ENCODE measurements at regions not wholly inside any gene's neighbourhood (a gene's known extent, or its start where the extent isn't known, plus 50 kb on each side); places are given as distances from the start of the nearest gene placed in this dataset.

- Histone ChIP-seq H3K9ac (no peak overlapping the region), H4K20me1 (no peaks in the 10 kb centered on the region), H3K27me3 (no peaks in the 10 kb centered on the region), H3K4me1 (no peaks in the 10 kb centered on the region), H3K27ac (no peak overlapping the region), H3K36me3 (no peaks in the 10 kb centered on the region), H3K9me3 (no peaks in the 10 kb centered on the region), H3K4me3 (no peak overlapping the region), H3K4me2 (no peak overlapping the region)
- TF ChIP-seq Cebpa-rat (IDR thresholded peaks at IDR 0.05), result no peak
Observed at GRCh38 chr9:25613709-25614108, 64.5 kb downstream of the TUSC1 start.

DNA sequence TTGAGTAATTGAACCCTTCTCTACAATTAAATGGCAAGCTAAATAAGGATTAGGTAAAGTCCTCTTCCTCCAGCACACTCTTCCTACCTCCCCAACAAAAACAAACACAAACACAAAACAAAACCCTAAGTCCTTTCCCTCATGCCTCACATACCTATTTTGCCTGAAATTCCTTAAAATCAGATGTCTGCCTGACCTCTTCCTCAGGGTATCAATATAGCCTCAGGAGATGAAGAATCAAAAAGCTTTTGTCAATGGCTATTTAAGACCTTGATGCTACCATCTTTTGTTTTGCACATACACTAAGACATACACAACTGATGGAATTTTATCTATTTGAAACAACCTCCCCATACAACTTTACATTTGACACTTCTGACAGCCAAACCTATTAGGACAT lies 75.1 kb downstream of the TUSC1 start:
- Histone ChIP-seq H4K20me1 (no peaks in the 10 kb centered on the region), H3K27me3 (no peaks in the 10 kb centered on the region), H3K4me3 (no peak overlapping the region), H3K9me3 (no peaks in the 10 kb centered on the region), H3K27ac (no peak overlapping the region), H3K36me3 (no peaks in the 10 kb centered on the region), H3K4me2 (no peak overlapping the region), H3K9ac (no peak overlapping the region), H3K4me1 (no peaks in the 10 kb centered on the region)
- TF ChIP-seq Cebpa-rat (IDR thresholded peaks at IDR 0.05), result no peak

DNA sequence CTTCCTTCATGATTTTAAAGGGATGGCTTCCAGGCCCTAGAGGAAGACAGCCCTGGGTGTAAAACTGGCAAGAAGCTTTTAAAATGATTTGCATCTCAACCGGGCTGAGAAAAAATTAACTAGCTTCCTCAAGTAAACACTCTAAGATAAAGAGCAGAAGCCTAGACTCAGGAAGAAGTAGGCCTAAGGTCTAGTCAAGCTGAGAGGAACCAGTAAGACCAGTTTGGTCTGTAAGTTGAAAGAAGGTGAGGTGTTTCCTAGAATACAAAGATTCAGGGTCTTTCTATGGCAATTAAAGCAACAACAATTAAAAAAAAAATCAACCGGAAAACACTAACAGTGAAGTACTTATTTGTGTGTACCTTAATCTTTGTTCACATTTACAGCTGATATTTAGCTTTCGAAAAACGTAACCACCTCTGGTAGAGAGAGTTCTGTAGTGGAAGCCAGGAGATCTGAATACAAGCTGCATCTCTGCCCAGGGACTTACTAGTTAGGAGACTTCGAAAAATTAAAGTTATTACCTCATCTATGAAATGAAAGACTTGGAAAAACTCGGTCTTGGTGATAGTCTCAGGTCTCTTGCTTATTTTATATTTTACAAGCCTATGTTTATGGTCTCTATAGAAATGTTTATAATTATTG lies 75.7 kb downstream of the TUSC1 start:
- TF ChIP-seq Cebpa-rat (IDR thresholded peaks at IDR 0.05), result no peak
- Histone ChIP-seq H3K4me2 (no peak overlapping the region), H3K27me3 (no peaks in the 10 kb centered on the region), H3K4me1 (no peaks in the 10 kb centered on the region), H3K27ac (no peak overlapping the region), H3K9ac (no peak overlapping the region), H3K4me3 (no peak overlapping the region), H3K36me3 (no peaks in the 10 kb centered on the region), H3K9me3 (no peaks in the 10 kb centered on the region), H4K20me1 (no peaks in the 10 kb centered on the region)

- no peak overlapping the region for H3K9ac ChIP-seq
- H3K4me3 ChIP-seq, result no peak overlapping the region
- H3K27me3 ChIP-seq, result no peaks in the 10 kb centered on the region
- TF ChIP-seq Cebpa-rat (IDR thresholded peaks at IDR 0.05), result no peak
- H3K27ac ChIP-seq, result no peak overlapping the region
- no peaks in the 10 kb centered on the region for H3K4me1 ChIP-seq
- no peaks in the 10 kb centered on the region for H3K36me3 ChIP-seq
- H3K9me3 ChIP-seq, result no peaks in the 10 kb centered on the region
- no peaks in the 10 kb centered on the region for H4K20me1 ChIP-seq
- no peak overlapping the region for H3K4me2 ChIP-seq
Observed at GRCh38 chr9:25600501-25600900, 77.7 kb downstream of the TUSC1 start.

DNA sequence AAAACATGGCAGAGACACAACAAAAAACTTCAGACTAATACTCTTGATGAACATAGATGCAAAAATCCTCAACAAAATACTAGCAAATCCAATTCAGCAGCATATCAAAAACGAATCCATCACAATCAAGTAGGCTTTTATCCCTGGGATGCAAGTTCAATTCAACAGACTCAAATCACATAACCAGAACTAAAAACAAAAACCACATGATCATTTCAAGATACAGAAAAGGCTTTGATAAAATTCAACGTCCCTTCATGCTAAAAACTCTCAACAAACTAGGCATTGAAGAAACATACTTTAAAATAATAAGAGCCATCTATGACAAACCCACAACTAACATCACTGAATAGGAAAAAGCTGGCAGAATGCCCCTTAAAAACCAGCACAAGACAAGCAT lies 93.6 kb downstream of the TUSC1 start:
- Histone ChIP-seq H3K36me3 (no peaks in the 10 kb centered on the region), H3K27me3 (no peaks in the 10 kb centered on the region), H3K4me2 (no peak overlapping the region), H3K4me1 (no peaks in the 10 kb centered on the region), H3K9me3 (no peaks in the 10 kb centered on the region), H4K20me1 (no peaks in the 10 kb centered on the region), H3K27ac (no peak overlapping the region), H3K4me3 (no peak overlapping the region), H3K9ac (no peak overlapping the region)
- no peak for TF ChIP-seq Cebpa-rat (IDR thresholded peaks at IDR 0.05)

GRCh38 chr9:25573281-25573680 lies 105.0 kb downstream of the TUSC1 start:
- Histone ChIP-seq H3K27ac (no peak overlapping the region), H3K4me1 (no peaks in the 10 kb centered on the region), H3K4me2 (no peak overlapping the region), H4K20me1 (no peaks in the 10 kb centered on the region), H3K36me3 (no peaks in the 10 kb centered on the region), H3K4me3 (no peak overlapping the region), H3K27me3 (no peaks in the 10 kb centered on the region), H3K9me3 (no peaks in the 10 kb centered on the region), H3K9ac (no peak overlapping the region)
- no peak for TF ChIP-seq Cebpa-rat (IDR thresholded peaks at IDR 0.05)

DNA sequence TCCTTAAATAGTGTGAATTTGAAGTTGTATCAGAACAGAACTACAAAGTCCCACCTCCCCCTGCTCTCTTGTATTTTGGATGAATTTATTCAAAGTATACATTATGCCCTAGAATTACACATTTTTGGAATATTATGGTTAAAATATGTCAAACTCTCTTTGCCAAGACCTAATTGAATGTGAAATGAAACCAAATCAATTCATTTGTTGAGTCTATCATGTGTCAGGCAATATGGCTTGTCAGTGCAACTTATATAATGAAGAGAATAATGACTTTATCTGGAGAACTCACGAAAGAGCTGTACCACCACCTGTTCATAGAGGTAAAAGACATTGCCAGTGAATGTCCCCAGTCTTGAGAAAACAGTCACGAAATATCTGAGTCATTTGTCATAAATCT lies 106.8 kb downstream of the TUSC1 start:
- Histone ChIP-seq H3K27ac (no peak overlapping the region), H3K4me2 (no peak overlapping the region), H3K9ac (no peak overlapping the region), H4K20me1 (no peaks in the 10 kb centered on the region), H3K4me1 (no peaks in the 10 kb centered on the region), H3K9me3 (no peaks in the 10 kb centered on the region), H3K36me3 (no peaks in the 10 kb centered on the region), H3K4me3 (no peak overlapping the region), H3K27me3 (no peaks in the 10 kb centered on the region)
- no peak for TF ChIP-seq Cebpa-rat (IDR thresholded peaks at IDR 0.05)

DNA sequence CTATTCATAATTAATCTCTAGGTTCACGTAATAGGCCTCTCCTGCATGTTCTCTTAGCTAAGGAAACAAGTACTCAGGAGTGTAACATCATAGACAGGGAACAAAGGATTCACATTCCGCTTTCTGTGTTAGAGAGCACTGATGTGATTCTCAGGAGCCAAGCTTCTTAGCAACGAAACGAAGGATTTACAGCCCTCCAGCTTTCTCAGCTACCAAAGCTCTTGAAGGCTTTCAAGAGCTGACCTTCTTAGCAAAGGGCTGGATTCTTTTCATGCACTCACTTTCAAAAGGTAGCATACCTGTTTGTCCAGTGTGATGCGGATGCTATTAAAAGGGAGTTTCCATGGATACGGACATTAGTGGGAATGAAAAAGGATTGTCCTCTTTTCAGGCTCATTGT lies 107.4 kb downstream of the TUSC1 start:
- no peak for TF ChIP-seq Cebpa-rat (IDR thresholded peaks at IDR 0.05)
- H3K4me1 ChIP-seq, result no peaks in the 10 kb centered on the region
- H3K9ac ChIP-seq, result no peak overlapping the region
- H3K27me3 ChIP-seq, result no peaks in the 10 kb centered on the region
- H3K4me2 ChIP-seq, result no peak overlapping the region
- no peaks in the 10 kb centered on the region for H3K9me3 ChIP-seq
- no peak overlapping the region for H3K4me3 ChIP-seq
- H4K20me1 ChIP-seq, result no peaks in the 10 kb centered on the region
- H3K36me3 ChIP-seq, result no peaks in the 10 kb centered on the region
- H3K27ac ChIP-seq, result no peak overlapping the region

- Histone ChIP-seq H3K9ac (no peak overlapping the region), H3K4me1 (no peaks in the 10 kb centered on the region), H3K4me2 (no peak overlapping the region), H3K27me3 (no peaks in the 10 kb centered on the region), H3K9me3 (no peaks in the 10 kb centered on the region), H4K20me1 (no peaks in the 10 kb centered on the region), H3K4me3 (no peak overlapping the region), H3K27ac (no peak overlapping the region), H3K36me3 (no peaks in the 10 kb centered on the region)
- no peak for TF ChIP-seq Cebpa-rat (IDR thresholded peaks at IDR 0.05)
Observed at GRCh38 chr9:25562101-25562500, 116.1 kb downstream of the TUSC1 start.

GRCh38 chr9:25557645-25558300 lies 120.5 kb downstream of the TUSC1 start:
- Histone ChIP-seq H3K27me3 (no peaks in the 10 kb centered on the region), H3K4me1 (no peaks in the 10 kb centered on the region), H4K20me1 (no peaks in the 10 kb centered on the region), H3K9me3 (no peaks in the 10 kb centered on the region), H3K4me2 (no peak overlapping the region), H3K9ac (no peak overlapping the region), H3K27ac (no peak overlapping the region), H3K36me3 (no peaks in the 10 kb centered on the region), H3K4me3 (no peak overlapping the region)
- no peak for TF ChIP-seq Cebpa-rat (IDR thresholded peaks at IDR 0.05)
